ENCODE measurements at regions not wholly inside any gene's neighbourhood (a gene's known extent, or its start where the extent isn't known, plus 50 kb on each side); places are given as distances from the start of the nearest gene placed in this dataset.

DNA sequence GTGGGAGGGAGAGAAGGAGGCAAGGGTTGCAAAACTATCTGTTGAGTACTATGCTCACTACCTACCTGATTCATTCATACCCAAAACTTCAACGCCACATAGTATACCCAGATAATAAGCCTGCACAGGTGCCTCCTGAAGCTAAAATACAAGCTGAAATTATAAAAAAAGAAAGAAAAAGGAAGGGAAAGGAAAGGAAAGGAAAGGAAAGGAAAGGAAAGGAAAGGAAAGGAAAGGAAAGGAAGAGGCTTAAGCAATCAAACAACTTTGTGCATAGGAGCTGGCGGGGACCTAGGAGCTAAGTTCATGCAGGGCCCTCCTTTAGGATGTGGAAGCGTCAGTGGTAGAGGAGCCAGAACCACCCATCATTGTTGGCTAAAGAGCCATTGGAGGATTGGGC is 108.9 kb upstream of the SYNDIG1 start:
- TF ChIP-seq, protein P1, sequence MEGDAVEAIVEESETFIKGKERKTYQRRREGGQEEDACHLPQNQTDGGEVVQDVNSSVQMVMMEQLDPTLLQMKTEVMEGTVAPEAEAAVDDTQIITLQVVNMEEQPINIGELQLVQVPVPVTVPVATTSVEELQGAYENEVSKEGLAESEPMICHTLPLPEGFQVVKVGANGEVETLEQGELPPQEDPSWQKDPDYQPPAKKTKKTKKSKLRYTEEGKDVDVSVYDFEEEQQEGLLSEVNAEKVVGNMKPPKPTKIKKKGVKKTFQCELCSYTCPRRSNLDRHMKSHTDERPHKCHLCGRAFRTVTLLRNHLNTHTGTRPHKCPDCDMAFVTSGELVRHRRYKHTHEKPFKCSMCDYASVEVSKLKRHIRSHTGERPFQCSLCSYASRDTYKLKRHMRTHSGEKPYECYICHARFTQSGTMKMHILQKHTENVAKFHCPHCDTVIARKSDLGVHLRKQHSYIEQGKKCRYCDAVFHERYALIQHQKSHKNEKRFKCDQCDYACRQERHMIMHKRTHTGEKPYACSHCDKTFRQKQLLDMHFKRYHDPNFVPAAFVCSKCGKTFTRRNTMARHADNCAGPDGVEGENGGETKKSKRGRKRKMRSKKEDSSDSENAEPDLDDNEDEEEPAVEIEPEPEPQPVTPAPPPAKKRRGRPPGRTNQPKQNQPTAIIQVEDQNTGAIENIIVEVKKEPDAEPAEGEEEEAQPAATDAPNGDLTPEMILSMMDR (IDR thresholded peaks at IDR 0.05; ENCODE audit: insufficient read depth, low read length, poor library complexity, severe bottlenecking) = no peak
- DNase-seq (ENCODE audit: low read depth) = no peak
- Histone ChIP-seq H3K36me3 (ENCODE audit: control insufficient read depth, insufficient read depth, low read length) (no peaks in the 10 kb centered on the region), H3K27me3 (ENCODE audit: control insufficient read depth, insufficient read depth, low read length) (no peaks in the 10 kb centered on the region), H3K4me3 (ENCODE audit: low read depth, low read length) (no peak overlapping the region)

DNA sequence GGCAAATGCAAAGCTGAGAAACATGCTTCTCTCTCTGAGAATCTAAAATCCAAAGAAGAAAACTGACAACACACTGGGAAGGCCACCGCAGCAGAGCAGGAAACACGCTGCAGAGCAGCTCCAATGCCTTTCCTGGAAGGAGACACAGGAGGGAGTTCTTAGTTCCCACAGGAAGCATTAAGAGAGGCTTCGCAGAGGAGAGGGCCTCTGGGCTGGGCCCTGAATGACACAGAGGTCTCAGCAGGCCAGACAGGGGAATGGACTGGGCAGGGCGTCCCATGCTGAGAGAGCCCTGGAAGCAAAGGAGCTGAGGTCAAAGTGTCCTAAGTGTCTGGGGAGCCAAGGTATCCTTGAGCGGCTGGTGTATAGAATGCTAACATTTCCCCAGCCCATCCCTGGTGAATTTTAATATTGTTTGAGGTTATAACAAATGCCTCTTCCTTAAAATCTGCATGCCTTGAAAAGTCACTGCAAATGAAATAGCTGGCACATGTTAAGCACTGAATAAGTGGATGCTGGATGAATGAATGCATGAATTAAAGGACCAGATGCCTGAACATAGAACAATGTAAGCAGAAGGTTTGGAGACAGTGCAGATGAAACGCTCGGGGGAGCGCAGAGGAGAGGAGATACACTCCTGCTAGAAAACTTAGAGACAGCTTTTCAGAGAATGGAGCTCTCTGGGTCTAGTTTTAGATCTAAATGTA is 110.0 kb upstream of the SYNDIG1 start:
- Histone ChIP-seq H3K4me3 (ENCODE audit: low read depth, low read length) (no peak overlapping the region), H3K27me3 (ENCODE audit: control insufficient read depth, insufficient read depth, low read length) (no peaks in the 10 kb centered on the region), H3K36me3 (ENCODE audit: control insufficient read depth, insufficient read depth, low read length) (no peaks in the 10 kb centered on the region)
- DNase-seq (ENCODE audit: low read depth) = no peak
- TF ChIP-seq, protein P1 (IDR thresholded peaks at IDR 0.05; ENCODE audit: insufficient read depth, low read length, poor library complexity, severe bottlenecking) = no peak

DNA sequence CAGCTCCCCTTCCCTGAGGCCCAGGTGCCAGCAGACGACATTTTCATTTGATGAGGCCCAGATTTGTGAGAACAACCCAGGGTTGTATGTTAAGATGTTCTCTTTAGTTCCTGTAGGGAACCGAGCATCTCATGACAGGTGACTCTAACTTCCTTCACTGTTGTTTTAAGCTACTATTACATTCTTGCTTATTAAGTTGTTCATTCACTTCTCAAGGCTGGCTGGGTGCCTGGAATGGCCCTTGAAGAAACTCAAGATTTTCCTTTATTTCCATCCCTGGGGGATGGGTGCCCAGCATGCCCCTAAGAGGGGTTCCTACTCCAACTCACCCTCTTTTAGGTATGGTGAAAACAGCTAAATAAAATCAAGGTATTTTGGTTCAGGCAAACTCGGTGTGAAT is 111.5 kb upstream of the SYNDIG1 start:
- TF ChIP-seq, protein P1 (IDR thresholded peaks at IDR 0.05; ENCODE audit: insufficient read depth, low read length, poor library complexity, severe bottlenecking) = no peak
- H3K4me3 ChIP-seq (ENCODE audit: low read depth, low read length) = no peak overlapping the region
- no peaks in the 10 kb centered on the region for H3K36me3 ChIP-seq (ENCODE audit: control insufficient read depth, insufficient read depth, low read length)
- H3K27me3 ChIP-seq (ENCODE audit: control insufficient read depth, insufficient read depth, low read length) = no peaks in the 10 kb centered on the region
- DNase-seq (ENCODE audit: low read depth) = no peak

DNA sequence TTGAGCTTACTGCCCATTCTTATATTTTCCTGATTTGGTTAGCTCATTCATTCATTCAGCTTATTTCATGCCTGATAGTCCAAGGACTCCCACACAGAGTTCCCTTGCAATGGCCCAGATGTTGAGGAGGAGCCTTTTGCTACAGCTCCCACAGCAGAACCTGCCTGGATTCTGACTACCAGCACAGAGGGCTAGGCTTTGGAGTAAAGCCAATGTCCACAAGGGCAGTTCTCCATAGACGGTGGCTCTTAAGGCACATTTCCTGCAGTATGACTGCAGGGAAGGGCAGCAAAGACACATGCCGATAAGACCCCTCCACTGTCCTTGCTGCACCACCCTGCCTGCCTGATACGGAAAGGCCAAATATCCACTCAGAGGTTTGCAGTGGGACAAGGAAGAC is 112.3 kb upstream of the SYNDIG1 start:
- TF ChIP-seq, protein P1 (IDR thresholded peaks at IDR 0.05; ENCODE audit: insufficient read depth, low read length, poor library complexity, severe bottlenecking) = no peak
- H3K27me3 ChIP-seq (ENCODE audit: control insufficient read depth, insufficient read depth, low read length) = no peaks in the 10 kb centered on the region

DNA sequence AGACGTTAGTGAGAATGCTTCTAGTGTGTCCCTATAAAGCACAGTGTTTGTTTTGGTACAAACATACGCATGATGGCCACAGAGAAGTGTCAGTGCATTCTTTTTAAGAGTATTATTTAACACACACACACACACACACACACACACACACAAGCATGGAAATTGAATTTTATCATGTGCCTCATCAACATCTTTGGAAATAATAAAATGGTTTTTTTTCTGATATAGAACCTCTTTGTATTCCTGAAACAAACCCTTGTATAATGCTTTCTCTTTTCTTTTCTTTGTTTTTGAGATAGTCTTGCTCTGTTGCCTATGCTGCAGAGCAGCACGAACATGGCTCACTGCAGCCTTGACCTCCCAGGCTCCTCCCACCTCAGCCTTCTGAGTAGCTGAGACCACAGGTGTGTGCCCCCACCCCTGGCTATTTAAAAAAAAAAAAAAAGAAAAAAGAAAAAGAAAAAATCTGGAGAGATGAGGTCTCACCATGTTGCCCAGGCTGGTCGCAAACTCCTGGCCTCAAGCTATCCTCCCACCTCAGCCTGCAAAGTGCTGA is 116.2 kb upstream of the SYNDIG1 start:
- no peak for DNase-seq (ENCODE audit: low read depth)

More for the DNA sequence above, 112.3 kb upstream of the SYNDIG1 start:
- no peaks in the 10 kb centered on the region for H3K36me3 ChIP-seq (ENCODE audit: control insufficient read depth, insufficient read depth, low read length)
- no peak for DNase-seq (ENCODE audit: low read depth)
- H3K4me3 ChIP-seq (ENCODE audit: low read depth, low read length) = no peak overlapping the region

More for the DNA sequence above, 116.2 kb upstream of the SYNDIG1 start:
- H3K27me3 ChIP-seq (ENCODE audit: control insufficient read depth, insufficient read depth, low read length) = no peaks in the 10 kb centered on the region
- no peak overlapping the region for H3K4me3 ChIP-seq (ENCODE audit: low read depth, low read length)
- no peaks in the 10 kb centered on the region for H3K36me3 ChIP-seq (ENCODE audit: control insufficient read depth, insufficient read depth, low read length)
- TF ChIP-seq, protein P1 (IDR thresholded peaks at IDR 0.05; ENCODE audit: insufficient read depth, low read length, poor library complexity, severe bottlenecking) = no peak

All from kidney epithelial cell (primary cell).